ENCODE measurements at regions not wholly inside any gene's neighbourhood (a gene's known extent, or its start where the extent isn't known, plus 50 kb on each side); places are given as distances from the start of the nearest gene placed in this dataset.

DNA sequence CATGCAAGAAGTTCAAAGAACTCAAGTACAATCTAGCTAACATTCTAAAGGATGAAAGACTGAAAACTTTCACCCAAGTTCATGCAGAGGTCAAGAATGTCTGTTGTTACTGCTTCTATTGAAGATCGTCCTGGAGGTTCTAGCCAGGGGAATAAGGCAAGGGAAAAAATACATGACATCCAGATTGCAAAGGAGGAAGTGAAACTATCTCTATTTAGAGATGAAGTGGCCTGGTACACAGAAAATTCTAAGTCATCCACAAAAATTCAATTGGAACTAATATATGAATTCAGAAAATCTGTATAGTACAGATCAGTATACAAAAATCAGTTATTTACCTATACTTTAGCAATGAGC lies 693.0 kb downstream of the NR2F2 start:
- TF ChIP-seq ZFP3 (CRISPR knock-in tag; IDR thresholded peaks at IDR 0.05): no peak
- no peak for ATAC-seq

DNA sequence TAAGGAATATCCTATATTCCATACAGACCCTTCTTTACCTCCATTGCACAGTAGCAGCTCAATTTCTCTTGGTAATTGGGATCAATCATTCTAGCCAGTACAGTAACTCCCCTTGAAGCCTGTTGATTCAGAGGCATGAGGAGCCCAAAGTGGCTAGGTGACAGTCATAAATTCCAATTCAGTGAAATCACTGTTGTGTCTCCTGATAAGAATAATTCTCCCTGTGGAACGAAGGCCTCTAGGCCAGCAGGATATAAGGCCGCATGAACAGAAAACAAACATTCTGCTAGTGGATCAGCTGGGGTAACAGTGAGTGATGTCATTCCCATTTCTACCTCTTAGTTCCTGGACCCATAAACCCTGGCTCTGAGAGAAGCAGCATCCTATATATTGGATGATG lies 696.3 kb downstream of the NR2F2 start:
- ATAC-seq: no peak
- no peak for TF ChIP-seq TOX (CRISPR knock-in tag; IDR thresholded peaks at IDR 0.05; ENCODE audit: borderline replicate concordance)
- TF ChIP-seq ESRRG (CRISPR knock-in tag; IDR thresholded peaks at IDR 0.05): no peak

DNA sequence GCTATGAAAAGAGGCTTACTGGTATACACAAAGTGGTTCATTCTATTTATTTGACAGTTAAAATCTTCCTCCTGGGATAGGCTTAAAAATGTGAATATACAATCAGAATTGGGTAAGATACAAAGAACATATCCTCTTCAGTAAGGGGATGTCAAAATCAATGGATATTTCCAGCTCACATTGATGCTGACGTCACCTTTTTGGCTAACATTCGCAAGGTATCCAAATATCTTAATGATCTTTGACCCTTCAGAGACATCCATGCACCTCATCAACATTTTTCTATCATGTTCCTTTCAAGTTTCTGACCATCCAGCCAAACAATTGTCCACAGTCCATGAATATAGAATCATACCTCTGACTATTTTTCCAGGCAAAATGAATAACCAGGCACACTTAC lies 697.3 kb downstream of the NR2F2 start:
- no peak for ATAC-seq
- TF ChIP-seq ARNTL (CRISPR knock-in tag; IDR thresholded peaks at IDR 0.05; ENCODE audit: borderline replicate concordance, low read depth) (no peak), BACH2 (CRISPR knock-in tag; IDR thresholded peaks at IDR 0.05; ENCODE audit: borderline replicate concordance) (no peak), GLIS3 (CRISPR knock-in tag; IDR thresholded peaks at IDR 0.05) (no peak)
- TF ChIP-seq, protein P1, sequence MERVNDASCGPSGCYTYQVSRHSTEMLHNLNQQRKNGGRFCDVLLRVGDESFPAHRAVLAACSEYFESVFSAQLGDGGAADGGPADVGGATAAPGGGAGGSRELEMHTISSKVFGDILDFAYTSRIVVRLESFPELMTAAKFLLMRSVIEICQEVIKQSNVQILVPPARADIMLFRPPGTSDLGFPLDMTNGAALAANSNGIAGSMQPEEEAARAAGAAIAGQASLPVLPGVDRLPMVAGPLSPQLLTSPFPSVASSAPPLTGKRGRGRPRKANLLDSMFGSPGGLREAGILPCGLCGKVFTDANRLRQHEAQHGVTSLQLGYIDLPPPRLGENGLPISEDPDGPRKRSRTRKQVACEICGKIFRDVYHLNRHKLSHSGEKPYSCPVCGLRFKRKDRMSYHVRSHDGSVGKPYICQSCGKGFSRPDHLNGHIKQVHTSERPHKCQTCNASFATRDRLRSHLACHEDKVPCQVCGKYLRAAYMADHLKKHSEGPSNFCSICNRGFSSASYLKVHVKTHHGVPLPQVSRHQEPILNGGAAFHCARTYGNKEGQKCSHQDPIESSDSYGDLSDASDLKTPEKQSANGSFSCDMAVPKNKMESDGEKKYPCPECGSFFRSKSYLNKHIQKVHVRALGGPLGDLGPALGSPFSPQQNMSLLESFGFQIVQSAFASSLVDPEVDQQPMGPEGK (CRISPR knock-in tag; IDR thresholded peaks at IDR 0.05; ENCODE audit: borderline replicate concordance): no peak

GRCh38 chr15:97030251-97030650 lies 699.8 kb downstream of the NR2F2 start:
- TF ChIP-seq ZFP30 (CRISPR knock-in tag; IDR thresholded peaks at IDR 0.05) (no peak), ESRRG (CRISPR knock-in tag; IDR thresholded peaks at IDR 0.05) (no peak)
- no peak for ATAC-seq

DNA sequence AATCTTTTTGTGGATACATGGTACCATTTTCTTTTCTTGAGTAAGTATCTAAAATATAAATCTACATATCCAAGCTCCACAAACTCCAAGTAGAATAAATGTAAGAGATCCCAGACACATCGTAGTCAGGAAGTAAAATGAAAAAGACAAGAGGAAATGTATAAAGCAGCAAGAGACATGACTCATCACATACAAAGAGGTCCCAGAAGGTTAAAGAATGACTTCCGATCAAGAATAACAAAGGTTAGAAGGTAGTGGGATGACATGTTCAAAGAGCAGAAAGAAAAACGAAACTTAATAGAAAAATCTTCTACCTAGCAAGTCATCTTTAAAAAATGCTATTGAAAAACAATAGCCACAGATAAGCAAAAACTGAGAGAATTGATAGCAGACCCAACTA lies 705.8 kb downstream of the NR2F2 start:
- no peak for ATAC-seq
- TF ChIP-seq ISL1 (CRISPR knock-in tag; IDR thresholded peaks at IDR 0.05): no peak
- no peak for TF ChIP-seq ZFP30 (CRISPR knock-in tag; IDR thresholded peaks at IDR 0.05)
- no peak for TF ChIP-seq TSHZ2 (CRISPR knock-in tag; IDR thresholded peaks at IDR 0.05)
- TF ChIP-seq ZNF565 (CRISPR knock-in tag; conservative IDR thresholded peaks at IDR 0.05; ENCODE audit: low read depth): no peak
- TF ChIP-seq ZNF8 (CRISPR knock-in tag; IDR thresholded peaks at IDR 0.05): no peak
- TF ChIP-seq BACH2 (CRISPR knock-in tag; IDR thresholded peaks at IDR 0.05; ENCODE audit: borderline replicate concordance): no peak
- TF ChIP-seq TOX (CRISPR knock-in tag; IDR thresholded peaks at IDR 0.05; ENCODE audit: borderline replicate concordance): no peak
- no peak for TF ChIP-seq CSRNP3 (CRISPR knock-in tag; IDR thresholded peaks at IDR 0.05)
- TF ChIP-seq, protein P1 (CRISPR knock-in tag; IDR thresholded peaks at IDR 0.05; ENCODE audit: borderline replicate concordance): no peak
- TF ChIP-seq ARNTL (CRISPR knock-in tag; IDR thresholded peaks at IDR 0.05; ENCODE audit: borderline replicate concordance, low read depth): no peak
- no peak for TF ChIP-seq ESRRG (CRISPR knock-in tag; IDR thresholded peaks at IDR 0.05)
- TF ChIP-seq GLIS3 (CRISPR knock-in tag; IDR thresholded peaks at IDR 0.05): no peak
- no peak for TF ChIP-seq ZC3H10 (CRISPR knock-in tag; IDR thresholded peaks at IDR 0.05)
- TF ChIP-seq ZFP3 (CRISPR knock-in tag; IDR thresholded peaks at IDR 0.05): no peak
- TF ChIP-seq POU6F1 (CRISPR knock-in tag; IDR thresholded peaks at IDR 0.05; ENCODE audit: borderline replicate concordance, low read depth): no peak
- TF ChIP-seq TCF4 (CRISPR knock-in tag; IDR thresholded peaks at IDR 0.05; ENCODE audit: borderline replicate concordance): no peak
- TF ChIP-seq PPARA (CRISPR knock-in tag; IDR thresholded peaks at IDR 0.05; ENCODE audit: borderline replicate concordance): no peak
- TF ChIP-seq OSR1 (CRISPR knock-in tag; IDR thresholded peaks at IDR 0.05): no peak
- no peak for TF ChIP-seq RARB (CRISPR knock-in tag; IDR thresholded peaks at IDR 0.05)
- no peak for TF ChIP-seq CSDC2 (CRISPR knock-in tag; IDR thresholded peaks at IDR 0.05)

Measured in SK-N-SH treated with all-trans-retinoic acid at 6 μM for 48 hours (cell line).